H1 (cell line): ENCODE measurements at regions not wholly inside any gene's neighbourhood (a gene's known extent, or its start where the extent isn't known, plus 50 kb on each side); places are given as distances from the start of the nearest gene placed in this dataset.

Experiments
- CTCF ChIA-PET: fragments of 300-600 bp; sonication (Branson Sonifier 250); formaldehyde crosslinking; loops from one replicate; lab custom pipeline; 2021; ENCODE audit not compliant: partially characterized antibody; lab: Charles Lee
- POLR2A ChIA-PET: fragments of 300-600 bp; sonication (Branson Sonifier 250); formaldehyde crosslinking; loops from one replicate; lab custom pipeline; 2021; ENCODE audit warnings: inconsistent platforms; ENCODE audit not compliant: partially characterized antibody; lab: Charles Lee
- DNase-seq, 2 experiments: peaks; one replicate each; pipeline versions ENCODE4 v3.0.0 to v3.0.0-alpha.2; 2010 to 2022; ENCODE audit warnings: low spot score in 2 of 2, low read depth in 1 of 2, mixed read lengths in 1 of 2
- FAIRE-seq: peaks from 2 replicates; lab custom pipeline; 2011; peaks lifted over from hg19 to GRCh38; lab: Jason Lieb, UNC
- H2AFZ ChIP-seq: 2 replicates; pipeline ENCODE4 v1.8.1; 2012; ENCODE audit warnings: low read length, inconsistent platforms
- H2AK5ac ChIP-seq: 2 replicates; pipeline ENCODE4 v1.6.1; 2013; ENCODE audit warnings: low read depth, low read length
- H2BK120ac ChIP-seq: replicated peaks from 2 replicates; pipeline ENCODE3; 2013; ENCODE audit warnings: low read depth, low read length, inconsistent platforms
- H2BK12ac ChIP-seq: 2 replicates; pipeline ENCODE4 v1.6.1; 2013; ENCODE audit warnings: low read depth, low read length
- H2BK15ac ChIP-seq: 2 replicates; pipeline ENCODE4 v1.6.1; 2013; ENCODE audit warnings: low read length
- H2BK20ac ChIP-seq: 2 replicates; pipeline ENCODE4 v1.6.1; 2013; ENCODE audit warnings: low read length
- H2BK5ac ChIP-seq: 2 replicates; pipeline ENCODE4 v1.6.1; 2013; ENCODE audit warnings: low read depth, low read length
- H3K14ac ChIP-seq: 2 replicates; pipeline ENCODE4 v1.6.1; 2013; ENCODE audit warnings: inconsistent platforms; ENCODE audit not compliant: insufficient read length
- H3K18ac ChIP-seq: 2 replicates; pipeline ENCODE4 v1.6.1; 2013; ENCODE audit warnings: low read length; ENCODE audit errors: extremely low read depth
- H3K23ac ChIP-seq: 2 replicates; pipeline ENCODE4 v1.6.1; 2013; ENCODE audit warnings: inconsistent platforms; ENCODE audit not compliant: insufficient read length
- H3K23me2 ChIP-seq: 2 replicates; pipeline ENCODE4 v1.6.1; 2013; ENCODE audit warnings: low read depth, low read length
- H3K27ac ChIP-seq: 2 replicates; pipeline ENCODE4 v1.6.1; 2011; ENCODE audit warnings: low read depth, low read length, inconsistent platforms
- H3K27me3 ChIP-seq, 4 experiments: replicated peaks in 1 of 4; 1 replicate in 1 of 4; 2 replicates in 3 of 4; pipeline versions ENCODE4 v1.6.1 to v1.8.1; 2011 to 2013; ENCODE audit warnings: low read length in 3 of 4, mild to moderate bottlenecking in 3 of 4, inconsistent platforms in 2 of 4, mixed read lengths in 2 of 4, moderate library complexity in 1 of 4; ENCODE audit not compliant: control insufficient read depth in 3 of 4, insufficient read depth in 3 of 4; ENCODE audit errors: extremely low read depth in 1 of 4
- H3K36me3 ChIP-seq, 4 experiments: 2 replicates each; pipeline versions ENCODE4 v1.6.1 to v1.8.1; 2011 to 2013; ENCODE audit warnings: mild to moderate bottlenecking in 4 of 4, low read length in 3 of 4, moderate library complexity in 2 of 4, control low read depth in 1 of 4, inconsistent platforms in 1 of 4; ENCODE audit not compliant: insufficient read depth in 4 of 4, control insufficient read depth in 2 of 4
- H3K4ac ChIP-seq: replicated peaks from 2 replicates; pipeline ENCODE3; 2013; ENCODE audit warnings: low read length, low read depth, mixed read lengths, inconsistent platforms; ENCODE audit not compliant: insufficient read length
- H3K4me1 ChIP-seq, 4 experiments: replicated peaks in 1 of 4; 1 replicate in 1 of 4; 2 replicates in 3 of 4; pipeline versions ENCODE4 v1.6.1 to v1.8.1; 2011 to 2013; ENCODE audit warnings: low read length in 3 of 4, inconsistent platforms in 2 of 4, mixed read lengths in 1 of 4; ENCODE audit not compliant: insufficient read depth in 4 of 4, control insufficient read depth in 3 of 4
- H3K4me2 ChIP-seq, 2 experiments: 2 replicates each; pipeline versions ENCODE4 v1.6.1 to v1.8.1; 2011 to 2013; ENCODE audit warnings: low read depth in 2 of 2, low read length in 2 of 2, control low read depth in 1 of 2, inconsistent platforms in 1 of 2, mild to moderate bottlenecking in 1 of 2; ENCODE audit not compliant: insufficient read depth in 1 of 2
- H3K4me3 ChIP-seq, 4 experiments: fragments of 200-600, 300-600 bp in 1 of 4; sonication (generic), shearing (Covaris generic), sonication (Bioruptor Twin) in 1 of 4; 2 replicates each; pipeline versions ENCODE4 v1.5.1 to v1.8.1; 2011 to 2016; ENCODE audit warnings: low read length in 4 of 4, low read depth in 3 of 4, control low read depth in 2 of 4, inconsistent platforms in 2 of 4, mild to moderate bottlenecking in 2 of 4, mixed read lengths in 1 of 4, moderate library complexity in 1 of 4; ENCODE audit not compliant: insufficient read depth in 2 of 4; ENCODE audit errors: extremely low read depth in 1 of 4
- H3K56ac ChIP-seq: replicated peaks from 2 replicates; pipeline ENCODE3; 2013; ENCODE audit warnings: low read depth, mild to moderate bottlenecking, mixed read lengths, low read length, inconsistent platforms; ENCODE audit not compliant: insufficient read length
- H3K79me1 ChIP-seq: 2 replicates; pipeline ENCODE4 v1.6.1; 2013; ENCODE audit warnings: low read depth, low read length, control low read depth
- H3K79me2 ChIP-seq, 2 experiments: 2 replicates each; pipeline versions ENCODE4 v1.6.1 to v1.8.1; 2012 to 2013; ENCODE audit warnings: low read length in 2 of 2, mild to moderate bottlenecking in 2 of 2, inconsistent platforms in 1 of 2; ENCODE audit not compliant: insufficient read depth in 2 of 2, control insufficient read depth in 1 of 2
- H3K9ac ChIP-seq, 4 experiments: replicated peaks in 1 of 4; 1 replicate in 1 of 4; 2 replicates in 3 of 4; pipeline versions ENCODE4 v1.6.1 to v1.8.1; 2011 to 2013; ENCODE audit warnings: low read depth in 3 of 4, low read length in 3 of 4, control low read depth in 2 of 4, mild to moderate bottlenecking in 2 of 4, moderate library complexity in 2 of 4, inconsistent platforms in 1 of 4; ENCODE audit errors: extremely low read depth in 1 of 4
- H3K9me3 ChIP-seq, 2 experiments: 2 replicates each; pipeline versions ENCODE4 v1.6.1 to v1.8.1; 2012 to 2013; ENCODE audit warnings: mild to moderate bottlenecking in 2 of 2, moderate library complexity in 2 of 2, control low read depth in 1 of 2, inconsistent platforms in 1 of 2, low read depth in 1 of 2, low read length in 1 of 2, mixed read lengths in 1 of 2; ENCODE audit not compliant: insufficient read depth in 2 of 2
- H4K20me1 ChIP-seq, 2 experiments: replicated peaks in 1 of 2; 2 replicates each; pipeline versions ENCODE3 to v1.8.1; 2011 to 2013; ENCODE audit warnings: inconsistent platforms in 2 of 2, low read length in 2 of 2, mild to moderate bottlenecking in 1 of 2; ENCODE audit not compliant: insufficient read depth in 2 of 2, control insufficient read depth in 1 of 2
- H4K5ac ChIP-seq: 2 replicates; pipeline ENCODE4 v1.6.1; 2013; ENCODE audit warnings: low read length, low read depth, mixed read lengths, inconsistent platforms; ENCODE audit not compliant: insufficient read length
- H4K8ac ChIP-seq: 2 replicates; pipeline ENCODE4 v1.8.0; 2013; ENCODE audit warnings: mild to moderate bottlenecking, moderate library complexity, low read length, inconsistent platforms; ENCODE audit not compliant: insufficient read depth; ENCODE audit errors: extremely low read depth
- H4K91ac ChIP-seq: replicated peaks from 2 replicates; pipeline ENCODE3; 2013; ENCODE audit warnings: low read length, mixed read lengths, inconsistent platforms; ENCODE audit not compliant: insufficient read length
- CHD1 ChIP-seq: IDR thresholded peaks from 2 replicates; pipeline ENCODE4 v1.6.1; 2012; ENCODE audit warnings: low read depth, low read length, improper control_type of control experiment
- EGR1 ChIP-seq: IDR thresholded peaks from 2 replicates; pipeline ENCODE4 v1.6.1; 2011; ENCODE audit warnings: low read depth, low read length, borderline replicate concordance
- GABPA ChIP-seq: IDR thresholded peaks from 2 replicates; pipeline ENCODE4 v1.6.1; 2011; ENCODE audit warnings: mild to moderate bottlenecking, low read length, moderate library complexity, borderline replicate concordance; ENCODE audit not compliant: insufficient read depth
- RFX5 ChIP-seq: IDR thresholded peaks from 2 replicates; pipeline ENCODE4 v1.6.1; 2011; ENCODE audit warnings: low read depth, low read length, improper control_type of control experiment, borderline replicate concordance
- RXRA ChIP-seq: IDR thresholded peaks from 2 replicates; pipeline ENCODE4 v1.6.1; 2011; ENCODE audit warnings: low read depth, mild to moderate bottlenecking, low read length, moderate library complexity; ENCODE audit not compliant: insufficient read depth
- TBP ChIP-seq: IDR thresholded peaks from 2 replicates; pipeline ENCODE4 v1.6.1; 2011; ENCODE audit warnings: low read depth, low read length, improper control_type of control experiment
- TEAD4 ChIP-seq: IDR thresholded peaks from 2 replicates; pipeline ENCODE4 v1.6.1; 2012; ENCODE audit warnings: low read depth, low read length, inconsistent platforms, mixed read lengths
- WGBS, 2 experiments: shearing (Covaris generic) in 1 of 2; methylation state at CpG; one replicate each; pipeline versions ENCODE4 v1.1.6 to v1.1.7; 2013 to 2015; ENCODE audit warnings: low lambda C conversion rate in 2 of 2, mixed read lengths in 2 of 2, inconsistent platforms in 1 of 2, low coverage in 1 of 2, missing lambda C conversion rate in 1 of 2; ENCODE audit not compliant: insufficient replicate concordance in 2 of 2, insufficient coverage in 1 of 2, insufficient read length in 1 of 2; ENCODE audit errors: extremely low coverage in 1 of 2, missing lambda C conversion rate in 1 of 2; 5-methylcytosine and 5-hydroxymethylcytosine counted together

- no peaks in the 10 kb centered on the region for H3K79me2 ChIP-seq
- H3K14ac ChIP-seq, result no peak overlapping the region
- H3K9me3 ChIP-seq, result no peaks in the 10 kb centered on the region
- no peaks in the 10 kb centered on the region for H3K36me3 ChIP-seq
- no peak overlapping the region for H3K4me2 ChIP-seq
- no peak overlapping the region for H4K8ac ChIP-seq
- H4K91ac ChIP-seq, result no peak overlapping the region
- no peak overlapping the region for H2BK15ac ChIP-seq
- FAIRE-seq, result no peak
- 96% methylated on average over 3 of the region's 3 CpGs; no CpG with 5 or more reads in 1 of the 2 experiments for WGBS, 2 experiments
- no peak overlapping the region for H3K4ac ChIP-seq
- no peak overlapping the region for H2BK120ac ChIP-seq
- no peak overlapping the region for H3K18ac ChIP-seq
- no peaks in the 10 kb centered on the region for H3K79me1 ChIP-seq
- H3K9ac ChIP-seq, result no peak overlapping the region
- peaks cover 2 to 9% (median 6%) of the 10 kb centered on the region in 4 experiments; a peak in 3 of 7 replicates for H3K4me1 ChIP-seq
- no peak for DNase-seq
- no peaks in the 10 kb centered on the region for H4K20me1 ChIP-seq
- no peak overlapping the region for H4K5ac ChIP-seq
- H2BK12ac ChIP-seq, result no peak overlapping the region
- H2BK20ac ChIP-seq, result no peak overlapping the region
- no peak overlapping the region for H3K56ac ChIP-seq
- no peak overlapping the region for H2AK5ac ChIP-seq
- H3K4me3 ChIP-seq, result no peak overlapping the region
- H3K27me3 ChIP-seq, result no peaks in the 10 kb centered on the region
- no peak overlapping the region for H3K23ac ChIP-seq
- no peak overlapping the region for H2BK5ac ChIP-seq
- H3K27ac ChIP-seq, result no peak overlapping the region
- H3K23me2 ChIP-seq, result no peaks in the 10 kb centered on the region
- POLR2A ChIA-PET, result no interaction called here
- CTCF ChIA-PET, result no interaction called here
- H2AFZ ChIP-seq, result no peak overlapping the region
- TF ChIP-seq EGR1 (no peak), TEAD4 (no peak), RFX5 (no peak), RXRA (no peak), TBP (no peak), CHD1 (no peak), GABPA (no peak)
These were observed 155.5 kb downstream of the SIM1 start for GRCh38 chr6:100309174-100309573.
